HG03108 (cell line): ENCODE measurements at regions not wholly inside any gene's neighbourhood (a gene's known extent, or its start where the extent isn't known, plus 50 kb on each side); places are given as distances from the start of the nearest gene placed in this dataset.
A peak's percentile ranks its signal among the peaks of the same experiment; 100 is the strongest.
"Not testable (repeated sequence)": the region's sequence is repeated elsewhere in the genome, so short reads cannot be mapped to it uniquely, and the experiment has no call there.

ENCODE experiments used
- ATAC-seq: cut with Tn5 transposase; IDR thresholded peaks from one replicate; pipeline ENCODE4 v1.9.1; 2021; ENCODE audit warnings: moderate library complexity; ENCODE audit not compliant: unreplicated experiment

DNA sequence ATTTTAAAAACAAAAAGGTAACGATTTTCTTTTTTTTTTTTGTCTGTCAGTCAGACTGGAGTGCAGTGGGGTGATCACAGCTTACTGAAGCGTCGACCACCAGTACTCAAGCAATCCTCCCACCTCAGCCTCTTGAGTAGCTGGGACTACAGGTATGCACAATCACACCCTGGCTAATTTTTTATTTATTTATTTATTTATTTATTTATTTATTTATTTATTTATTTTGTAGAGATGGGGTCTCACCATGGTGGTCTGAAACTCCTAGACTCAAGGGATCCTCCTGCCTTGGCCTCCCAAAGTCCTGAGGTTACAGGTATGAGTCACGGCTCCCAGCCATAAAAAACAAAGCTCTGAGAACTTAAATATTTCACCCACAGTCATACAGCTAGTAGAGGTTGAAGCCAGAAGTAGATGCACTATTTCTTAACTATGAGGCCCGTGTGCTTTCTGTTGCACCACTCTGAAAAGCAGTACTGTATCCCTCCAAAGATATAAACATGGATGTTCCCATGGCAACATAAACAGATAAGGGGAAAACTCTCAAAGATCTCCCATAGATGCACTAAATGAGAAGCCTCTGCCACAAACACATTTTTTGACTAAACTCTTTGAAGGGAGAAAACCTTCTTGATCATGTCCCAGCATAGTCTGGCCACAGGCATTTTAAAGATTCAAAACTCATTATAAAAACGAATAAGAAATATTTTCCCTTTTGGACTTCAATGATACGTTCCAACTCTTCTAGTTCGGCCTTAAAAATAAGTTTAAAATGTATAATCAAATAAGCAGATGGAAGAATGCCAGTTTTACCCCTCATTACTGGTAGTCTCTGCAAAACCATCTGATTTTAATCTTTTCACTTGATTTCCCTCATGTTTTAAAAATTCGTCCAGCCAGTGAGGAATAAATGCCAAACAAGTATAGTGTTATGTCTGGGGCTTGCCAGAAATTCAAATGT is 162.3 kb upstream of the ARHGEF26 start:
- no peak for ATAC-seq

DNA sequence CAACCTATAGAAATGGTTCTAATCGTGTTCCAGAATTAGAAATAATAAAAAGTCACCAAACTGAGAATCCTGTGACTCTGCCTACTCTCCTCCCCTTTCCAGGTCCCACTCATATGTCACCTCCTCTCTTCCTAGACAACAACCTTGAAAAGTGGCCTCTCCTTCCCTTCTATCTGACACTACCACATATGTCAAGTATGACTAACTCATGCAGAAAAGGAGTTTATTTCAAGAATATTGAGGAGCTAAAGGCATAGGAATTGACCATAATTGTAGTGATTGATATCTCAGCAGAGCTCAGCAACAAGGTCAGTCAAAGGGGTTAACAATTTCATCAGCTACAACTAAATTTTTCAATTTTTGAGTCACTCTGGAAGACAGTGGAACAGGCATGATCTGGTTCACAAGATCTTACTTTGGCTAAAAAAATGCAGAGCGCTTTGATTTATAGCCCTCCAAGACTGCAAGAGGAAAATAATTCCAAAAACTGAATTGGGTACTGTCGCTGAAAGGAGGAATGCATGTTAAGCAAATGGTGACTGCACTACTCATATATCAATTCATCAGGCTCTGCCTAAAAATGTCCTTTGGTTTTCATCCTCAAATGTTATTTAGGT is 160.6 kb upstream of the ARHGEF26 start:
- no peak for ATAC-seq

- no peak for ATAC-seq
These were observed 159.7 kb upstream of the ARHGEF26 start for GRCh38 chr3:153961494-153961893.

- no peak for ATAC-seq
These were observed 158.2 kb upstream of the ARHGEF26 start for GRCh38 chr3:153963012-153963411.

DNA sequence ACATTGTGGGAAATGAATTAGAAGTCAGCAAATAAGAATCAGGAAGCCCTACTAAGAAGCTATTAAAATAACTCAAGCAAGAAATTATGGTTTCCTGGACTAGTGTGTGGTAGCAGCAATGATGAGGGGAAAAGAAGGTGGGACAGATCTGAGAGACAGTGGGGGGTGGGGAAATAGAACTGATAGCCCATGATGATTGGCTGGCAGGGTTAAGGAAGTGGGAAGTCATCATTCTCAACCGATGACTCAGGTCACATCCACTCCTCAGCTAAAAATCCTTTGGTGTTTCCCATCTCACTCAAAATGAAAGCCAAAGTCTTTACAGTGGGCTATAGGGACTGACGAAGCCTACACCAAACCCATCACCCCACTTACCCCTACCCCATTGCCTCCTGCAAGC is 153.9 kb upstream of the ARHGEF26 start:
- ATAC-seq, result no peak

DNA sequence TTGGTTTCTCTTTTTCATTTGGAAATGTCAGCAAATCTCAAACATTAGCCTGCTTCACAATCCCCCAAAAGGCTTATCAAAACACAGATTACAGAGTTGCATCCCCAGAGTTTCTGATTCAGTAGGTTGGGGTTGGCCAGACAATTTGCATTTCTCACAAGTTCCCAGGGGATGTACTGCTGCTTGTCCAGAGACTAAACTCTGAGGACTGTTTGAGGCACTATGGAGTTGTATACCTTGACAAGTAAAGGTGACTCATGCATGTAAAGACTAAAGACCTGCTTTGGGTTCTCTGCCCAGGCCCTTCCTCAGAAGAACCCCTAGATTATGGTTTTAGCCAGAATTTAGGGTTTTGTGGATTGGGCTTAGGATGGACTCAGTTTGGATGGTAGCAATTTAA is 151.1 kb upstream of the ARHGEF26 start:
- no peak for ATAC-seq

GRCh38 chr3:153970741-153971347 is 150.3 kb upstream of the ARHGEF26 start:
- ATAC-seq, result no peak

GRCh38 chr3:153972862-153973261 is 148.3 kb upstream of the ARHGEF26 start:
- ATAC-seq, result peak; percentile 36

DNA sequence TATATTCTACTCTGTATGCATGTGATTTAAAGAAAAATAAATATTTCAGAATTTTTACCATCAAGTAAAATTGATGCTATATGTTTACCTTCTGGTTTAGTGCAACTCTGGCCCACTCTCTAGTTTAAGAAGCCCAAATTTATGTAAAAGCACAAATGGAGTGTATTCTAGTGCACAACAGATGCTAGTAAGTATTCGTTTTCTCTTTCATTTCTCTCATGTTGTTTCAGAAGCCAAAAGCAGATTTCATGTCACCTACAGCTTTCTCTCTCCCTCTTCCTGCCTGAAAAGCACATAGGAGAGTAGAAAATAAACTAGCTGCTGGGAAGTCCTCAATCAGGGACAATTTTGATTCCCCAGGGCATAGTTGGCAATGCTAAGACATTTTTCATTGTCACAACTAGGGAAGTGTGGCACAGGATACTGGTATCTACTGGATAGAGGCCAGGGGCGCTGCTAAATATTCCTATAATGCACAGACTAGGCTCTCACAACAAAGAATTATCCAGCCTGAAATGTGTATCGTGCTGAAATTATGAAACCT is 147.4 kb upstream of the ARHGEF26 start:
- no peak for ATAC-seq

DNA sequence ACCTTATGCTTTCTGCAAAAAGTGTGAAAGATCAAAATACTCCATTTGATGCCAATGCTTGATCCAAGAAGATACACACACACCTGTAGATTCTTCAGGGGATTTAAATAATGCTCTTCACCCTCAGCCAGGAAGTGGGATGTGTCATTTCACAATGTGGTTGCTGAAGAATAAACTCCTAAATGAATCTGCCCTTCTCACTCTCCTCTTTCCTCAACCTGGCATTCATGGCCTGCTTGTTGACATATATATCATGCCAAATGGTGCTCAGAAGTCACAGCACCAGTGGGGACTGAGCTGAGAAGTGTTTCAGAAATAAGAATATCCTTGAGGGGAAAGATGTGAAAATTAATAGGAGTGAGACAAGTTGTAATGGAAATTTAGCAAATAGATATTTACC is 146.6 kb upstream of the ARHGEF26 start:
- no peak for ATAC-seq

- ATAC-seq, result no peak
These were observed 144.2 kb upstream of the ARHGEF26 start for GRCh38 chr3:153976891-153977554.

GRCh38 chr3:153978006-153978405 is 143.2 kb upstream of the ARHGEF26 start:
- ATAC-seq, result no peak

- no peak for ATAC-seq
These were observed 141.6 kb upstream of the ARHGEF26 start for GRCh38 chr3:153979418-153980251.

DNA sequence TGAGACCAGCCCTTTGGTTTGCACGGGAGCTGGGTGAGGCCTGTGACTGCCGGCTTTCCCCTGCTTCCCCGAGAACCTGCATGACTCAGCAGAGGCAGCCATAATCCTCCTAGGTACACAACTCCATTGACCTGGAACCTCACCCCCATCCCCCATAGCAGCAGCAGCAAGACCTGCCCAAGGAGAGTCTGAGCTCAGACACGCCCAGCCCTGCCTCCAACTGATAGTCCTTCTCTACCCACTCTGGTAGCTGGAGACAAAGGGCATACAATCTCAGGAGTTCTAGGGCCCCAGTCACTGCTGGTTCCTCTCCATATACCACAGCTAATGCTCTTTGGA is 141.0 kb upstream of the ARHGEF26 start:
- ATAC-seq, result no peak

- ATAC-seq, result not testable (repeated sequence)
These were observed 123.8 kb upstream of the ARHGEF26 start for GRCh38 chr3:153997364-153997763.

- no peak for ATAC-seq
These were observed 117.5 kb upstream of the ARHGEF26 start for GRCh38 chr3:154003649-154004048.

- no peak for ATAC-seq
These were observed 110.2 kb upstream of the ARHGEF26 start for GRCh38 chr3:154011036-154011435.

DNA sequence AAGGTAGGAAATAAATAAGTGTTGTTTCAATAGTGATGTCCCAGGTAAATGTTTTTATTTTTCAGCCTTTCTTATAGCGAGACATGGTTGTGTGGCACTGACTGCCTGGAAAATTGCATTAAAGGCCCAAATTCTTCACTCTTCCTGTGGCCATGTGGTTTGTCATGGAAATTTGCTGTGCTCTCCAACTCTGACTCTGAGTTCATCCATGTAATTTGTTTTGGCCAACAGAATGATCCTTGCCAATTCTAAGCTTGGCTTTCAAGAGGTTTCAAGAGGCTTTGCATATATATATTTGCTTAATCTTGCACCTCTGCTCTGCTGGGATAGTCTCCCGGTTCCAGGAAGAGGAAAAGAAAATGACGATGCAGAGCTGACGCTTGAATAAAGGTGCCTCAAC is 107.5 kb upstream of the ARHGEF26 start:
- no peak for ATAC-seq

- no peak for ATAC-seq
These were observed 105.9 kb upstream of the ARHGEF26 start for GRCh38 chr3:154015307-154015706.

- ATAC-seq, result no peak
These were observed 103.0 kb upstream of the ARHGEF26 start for GRCh38 chr3:154018100-154018696.
